ENCODE measurements at regions not wholly inside any gene's neighbourhood (a gene's known extent, or its start where the extent isn't known, plus 50 kb on each side); places are given as distances from the start of the nearest gene placed in this dataset.

- no peaks in the 10 kb centered on the region for H3K36me3 Mint-ChIP-seq (ENCODE audit: low read depth)
- H3K9me3 Mint-ChIP-seq (ENCODE audit: low read depth) = no peaks in the 10 kb centered on the region
- no peaks in the 10 kb centered on the region for H3K27me3 Mint-ChIP-seq (ENCODE audit: low read depth)
- DNase-seq (ENCODE audit: low spot score) = no peak
- no peak overlapping the region for H3K4me3 Mint-ChIP-seq (ENCODE audit: unreplicated experiment)
- no peak for TF ChIP-seq CTCF (IDR thresholded peaks at IDR 0.05)
- peaks cover under 1% of the 10 kb centered on the region for H3K4me1 Mint-ChIP-seq (ENCODE audit: low read depth)
- H3K27ac Mint-ChIP-seq (ENCODE audit: unreplicated experiment) = no peak overlapping the region
Observed at GRCh38 chr6:132213191-132213590, 188.1 kb downstream of the MOXD1 start.

GRCh38 chr6:132210886-132211563 lies 190.2 kb downstream of the MOXD1 start:
- DNase-seq (ENCODE audit: low spot score) = no peak
- peaks cover 2% of the 10 kb centered on the region for H3K4me1 Mint-ChIP-seq (ENCODE audit: low read depth)
- no peaks in the 10 kb centered on the region for H3K36me3 Mint-ChIP-seq (ENCODE audit: low read depth)
- no peak overlapping the region for H3K4me3 Mint-ChIP-seq (ENCODE audit: unreplicated experiment)
- no peak overlapping the region for H3K27ac Mint-ChIP-seq (ENCODE audit: unreplicated experiment)
- no peaks in the 10 kb centered on the region for H3K27me3 Mint-ChIP-seq (ENCODE audit: low read depth)
- H3K9me3 Mint-ChIP-seq (ENCODE audit: low read depth) = peaks cover 4% of the 10 kb centered on the region
- TF ChIP-seq CTCF (IDR thresholded peaks at IDR 0.05) = no peak

GRCh38 chr6:132209351-132209750 lies 191.9 kb downstream of the MOXD1 start:
- TF ChIP-seq CTCF (IDR thresholded peaks at IDR 0.05) = no peak
- no peak overlapping the region for H3K4me3 Mint-ChIP-seq (ENCODE audit: unreplicated experiment)
- DNase-seq (ENCODE audit: low spot score) = no peak
- no peak overlapping the region for H3K27ac Mint-ChIP-seq (ENCODE audit: unreplicated experiment)
- H3K27me3 Mint-ChIP-seq (ENCODE audit: low read depth) = no peaks in the 10 kb centered on the region
- no peaks in the 10 kb centered on the region for H3K36me3 Mint-ChIP-seq (ENCODE audit: low read depth)
- H3K9me3 Mint-ChIP-seq (ENCODE audit: low read depth) = peaks cover 13% of the 10 kb centered on the region
- peaks cover 9% of the 10 kb centered on the region for H3K4me1 Mint-ChIP-seq (ENCODE audit: low read depth)

GRCh38 chr6:132207991-132208390 lies 193.3 kb downstream of the MOXD1 start:
- H3K4me1 Mint-ChIP-seq (ENCODE audit: low read depth) = peaks cover 10% of the 10 kb centered on the region
- no peaks in the 10 kb centered on the region for H3K27me3 Mint-ChIP-seq (ENCODE audit: low read depth)
- H3K36me3 Mint-ChIP-seq (ENCODE audit: low read depth) = no peaks in the 10 kb centered on the region
- H3K27ac Mint-ChIP-seq (ENCODE audit: unreplicated experiment) = no peak overlapping the region
- no peak for TF ChIP-seq CTCF (IDR thresholded peaks at IDR 0.05)
- H3K4me3 Mint-ChIP-seq (ENCODE audit: unreplicated experiment) = no peak overlapping the region
- DNase-seq (ENCODE audit: low spot score) = no peak
- peaks cover 15% of the 10 kb centered on the region for H3K9me3 Mint-ChIP-seq (ENCODE audit: low read depth)

GRCh38 chr6:132205946-132206345 lies 195.3 kb downstream of the MOXD1 start:
- Mint-ChIP-seq H3K36me3 (ENCODE audit: low read depth) (no peaks in the 10 kb centered on the region), H3K4me3 (ENCODE audit: unreplicated experiment) (no peak overlapping the region), H3K9me3 (ENCODE audit: low read depth) (peaks cover 15% of the 10 kb centered on the region), H3K27me3 (ENCODE audit: low read depth) (no peaks in the 10 kb centered on the region), H3K4me1 (ENCODE audit: low read depth) (peaks cover 20% of the 10 kb centered on the region), H3K27ac (ENCODE audit: unreplicated experiment) (no peak overlapping the region)
- TF ChIP-seq CTCF (IDR thresholded peaks at IDR 0.05) = no peak
- DNase-seq (ENCODE audit: low spot score) = no peak
